HG03469 (cell line): ENCODE measurements at regions not wholly inside any gene's neighbourhood (a gene's known extent, or its start where the extent isn't known, plus 50 kb on each side); places are given as distances from the start of the nearest gene placed in this dataset.

Experiments
- ATAC-seq: cut with Tn5 transposase; IDR thresholded peaks from one replicate; pipeline ENCODE4 v1.9.1; 2021; ENCODE audit warnings: mild to moderate bottlenecking, moderate library complexity, moderate number of reproducible peaks; ENCODE audit not compliant: unreplicated experiment

DNA sequence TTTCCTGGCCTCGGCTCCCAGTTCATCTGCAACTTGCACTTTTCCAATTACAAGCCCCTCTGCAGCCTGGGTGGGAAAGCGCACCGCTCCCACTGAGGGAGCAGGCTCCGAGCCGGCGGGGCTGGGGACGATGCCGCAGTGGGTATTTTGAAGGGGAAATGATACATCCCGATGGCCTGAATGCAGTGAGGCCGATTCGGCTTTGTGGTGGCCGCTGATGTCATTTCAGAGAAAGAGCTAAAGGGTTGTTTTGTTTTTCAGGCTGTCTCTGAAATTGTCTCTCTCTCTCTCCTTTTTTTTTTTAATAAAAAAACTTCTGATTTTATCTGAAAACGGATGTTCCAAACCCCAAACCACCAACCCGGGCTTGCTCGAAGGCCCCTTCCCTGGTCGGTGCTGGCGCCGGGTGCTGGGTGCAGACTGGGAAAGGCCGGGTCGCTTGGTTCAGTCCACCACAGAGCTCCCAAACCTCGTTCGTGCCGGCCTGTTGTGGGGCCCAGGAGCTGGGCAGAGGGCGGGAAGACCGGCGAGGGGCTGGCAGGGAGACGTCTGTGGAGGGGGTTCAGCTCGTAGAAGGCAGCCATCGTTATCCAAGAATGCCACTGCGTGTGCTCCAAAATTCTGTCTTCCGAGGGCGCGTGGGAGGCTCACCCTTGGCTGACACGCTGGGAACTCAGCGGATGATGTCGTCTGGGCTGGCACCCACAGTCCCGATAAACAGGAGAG is 102.8 kb downstream of the FOXL1 start:
- no peak for ATAC-seq

DNA sequence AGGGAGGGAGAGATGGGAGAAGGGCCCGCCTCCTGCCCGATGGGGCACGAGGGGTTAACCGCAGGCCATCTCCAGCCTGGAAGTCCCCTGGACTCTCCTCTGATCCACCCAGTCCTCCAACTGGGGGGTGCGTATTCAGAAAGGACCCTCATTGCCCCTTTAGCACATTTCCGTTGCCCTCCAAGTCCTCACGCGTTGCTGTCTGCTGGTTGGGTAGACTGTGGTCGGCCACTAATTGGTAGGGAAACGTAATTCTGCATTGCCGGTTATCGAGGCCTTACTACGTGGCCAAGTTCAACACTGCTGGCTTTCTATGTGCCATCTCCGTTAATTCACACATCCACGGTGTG is 103.4 kb downstream of the FOXL1 start:
- ATAC-seq: no peak

DNA sequence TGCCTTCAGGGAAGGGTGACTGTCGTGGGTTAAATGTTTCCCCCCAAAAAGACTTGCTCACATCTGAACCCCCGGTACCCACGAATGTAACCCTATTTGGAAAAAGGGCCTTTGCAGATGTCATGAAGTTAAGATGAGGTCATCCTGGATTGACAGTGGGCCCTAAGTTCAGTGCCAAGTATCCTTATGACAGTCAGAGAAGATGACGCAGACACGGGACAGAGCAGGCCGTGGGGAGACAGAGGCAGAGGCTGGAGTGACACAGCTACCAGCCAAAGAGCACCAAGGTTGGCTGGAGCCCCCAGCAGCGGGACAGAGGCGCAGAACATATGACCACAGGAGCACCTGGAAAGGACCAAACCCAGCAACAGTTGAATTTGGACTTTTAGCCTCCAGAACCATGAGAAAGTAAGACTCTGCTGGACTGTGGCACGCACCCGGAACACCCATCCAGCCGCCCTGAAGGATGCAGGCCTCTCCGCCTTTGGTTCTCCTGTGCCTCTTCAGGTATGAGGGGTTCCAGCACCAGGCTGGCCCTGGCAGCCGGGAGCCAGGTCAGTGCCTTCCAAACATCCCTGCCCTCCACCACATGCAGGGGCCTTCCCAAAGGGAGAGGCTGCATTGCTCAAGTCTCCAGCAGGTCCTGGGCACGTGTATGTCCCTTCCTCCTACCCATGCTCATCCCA is 104.0 kb downstream of the FOXL1 start:
- ATAC-seq: no peak

DNA sequence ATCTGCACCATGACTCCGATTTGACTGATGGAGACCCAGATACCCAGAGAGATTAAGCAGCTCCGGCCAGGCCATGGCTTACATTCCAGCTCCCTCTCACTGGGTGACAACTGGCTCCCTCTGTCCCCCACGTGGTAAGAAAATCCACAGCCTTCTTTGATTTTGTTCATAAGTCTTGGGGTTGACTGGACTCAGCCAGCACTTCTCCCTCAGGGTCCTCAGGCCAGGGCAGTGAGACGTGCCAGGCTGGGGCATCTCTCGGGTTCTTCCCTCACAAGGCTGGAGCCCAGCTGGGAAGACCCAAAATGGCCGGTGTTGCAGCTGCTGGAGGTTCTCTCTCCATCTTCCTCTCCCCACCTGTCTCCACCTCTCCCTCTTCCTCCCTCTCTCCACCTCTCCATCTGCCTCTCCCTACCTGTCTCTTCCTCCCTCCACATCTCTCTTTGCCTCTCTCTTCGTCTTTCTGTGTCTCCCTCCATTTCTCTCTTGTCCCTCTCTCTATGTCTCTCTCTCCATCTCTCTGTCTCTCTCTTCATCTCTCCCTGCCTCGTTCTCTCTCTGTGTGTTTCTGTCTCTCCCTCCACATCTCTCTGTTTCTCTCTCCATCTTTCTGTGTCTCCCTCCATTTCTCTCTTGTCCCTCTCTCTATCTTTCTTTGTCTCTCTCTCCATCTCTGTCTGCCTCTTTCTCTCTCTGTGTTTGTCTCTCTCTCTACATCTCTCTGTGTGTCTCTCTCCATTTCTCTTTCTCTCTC is 105.3 kb downstream of the FOXL1 start:
- no peak for ATAC-seq

DNA sequence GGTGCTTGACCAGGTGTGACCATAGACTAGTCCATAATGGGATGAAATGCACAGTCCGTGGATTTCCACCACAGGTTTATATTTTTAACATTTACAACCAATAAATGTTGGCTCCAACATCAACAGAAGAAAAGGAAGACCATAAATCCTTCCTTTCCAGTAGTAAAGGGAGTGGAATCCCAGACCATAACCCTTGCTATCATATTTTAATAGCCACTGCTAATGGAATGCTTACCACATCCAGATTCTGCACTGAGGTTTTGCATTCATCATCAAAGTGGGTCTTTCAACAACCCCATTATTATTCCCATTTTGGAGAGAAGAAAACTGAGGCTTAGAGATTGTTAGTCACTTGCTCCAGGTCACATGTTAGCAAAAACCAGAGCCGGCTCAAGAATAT is 106.7 kb downstream of the FOXL1 start:
- ATAC-seq: no peak

DNA sequence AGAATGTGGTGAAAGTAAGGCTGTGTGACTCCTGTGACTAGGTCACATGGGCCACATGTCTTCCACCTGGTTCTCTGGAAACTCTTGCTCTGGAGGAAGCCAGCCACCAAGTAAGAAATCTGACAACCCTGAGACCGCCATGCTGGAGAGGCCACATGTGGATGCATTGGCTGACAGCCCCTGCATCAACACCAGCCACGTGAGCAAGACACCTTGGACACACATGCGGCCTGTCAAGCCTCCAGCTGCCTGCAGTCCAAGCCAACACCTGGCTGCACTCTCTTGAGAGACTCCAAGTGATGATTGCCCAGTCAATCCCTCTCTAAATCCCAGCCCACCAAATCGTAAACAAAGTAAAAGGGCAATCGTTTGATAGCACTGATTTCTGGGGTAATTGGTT is 112.6 kb downstream of the FOXL1 start:
- no peak for ATAC-seq

DNA sequence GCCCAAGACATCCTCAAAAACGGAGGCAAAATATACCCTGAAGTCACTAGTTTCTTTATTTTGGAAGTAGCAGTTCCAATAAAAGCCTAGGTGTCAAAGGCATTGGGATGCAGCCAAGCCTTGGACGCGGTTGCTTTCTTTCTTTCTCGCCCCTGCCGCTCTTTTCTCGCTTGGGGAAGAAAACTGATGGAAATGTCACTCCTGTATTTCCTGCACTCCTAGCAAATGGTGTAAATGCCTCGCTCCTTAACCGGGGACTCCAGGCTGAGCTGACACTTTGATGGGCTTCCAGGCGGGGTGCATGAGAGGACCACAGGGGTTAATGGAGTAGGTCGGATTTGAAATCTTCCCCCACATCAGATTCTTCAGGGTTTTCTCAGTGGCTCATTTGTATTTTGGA is 114.1 kb downstream of the FOXL1 start:
- ATAC-seq: no peak

DNA sequence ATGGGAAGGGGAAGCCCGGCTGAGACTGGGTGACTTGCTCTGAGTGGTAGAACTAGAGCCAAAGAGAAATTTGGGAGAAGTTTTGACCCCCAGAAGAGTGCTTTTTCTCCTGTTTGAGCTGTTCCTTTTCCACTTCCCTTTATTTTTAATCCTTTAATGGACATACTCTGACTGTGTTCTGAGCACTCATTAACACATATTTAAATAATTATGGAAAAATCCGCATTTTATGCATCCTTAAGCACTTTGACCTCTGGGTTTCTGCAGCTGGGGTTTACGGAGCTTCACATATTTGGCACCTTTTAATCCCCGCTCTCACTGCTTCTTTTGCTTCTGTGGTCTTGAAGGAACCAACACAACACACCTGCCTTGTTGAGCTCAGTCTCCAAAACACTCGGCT is 114.7 kb downstream of the FOXL1 start:
- no peak for ATAC-seq

DNA sequence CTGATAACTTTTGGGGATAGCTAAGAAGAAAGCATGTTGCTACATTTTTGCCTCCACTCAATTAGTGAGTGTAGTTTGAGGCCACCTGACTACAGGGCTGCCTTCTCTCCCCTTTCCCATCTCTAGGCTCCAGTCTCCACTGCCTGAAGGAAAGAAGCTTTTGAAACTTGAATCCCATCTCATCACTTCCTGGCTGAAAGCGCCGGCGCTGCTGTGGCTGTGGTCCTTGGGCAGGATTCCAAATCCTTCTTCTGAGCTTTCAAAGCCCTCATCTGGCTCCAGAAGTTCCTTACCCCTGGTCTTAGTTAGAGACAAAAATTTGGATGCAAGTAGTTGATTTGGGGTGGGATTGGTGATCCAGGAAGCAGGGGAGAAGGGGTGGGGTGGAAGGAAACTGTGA is 119.4 kb downstream of the FOXL1 start:
- no peak for ATAC-seq

DNA sequence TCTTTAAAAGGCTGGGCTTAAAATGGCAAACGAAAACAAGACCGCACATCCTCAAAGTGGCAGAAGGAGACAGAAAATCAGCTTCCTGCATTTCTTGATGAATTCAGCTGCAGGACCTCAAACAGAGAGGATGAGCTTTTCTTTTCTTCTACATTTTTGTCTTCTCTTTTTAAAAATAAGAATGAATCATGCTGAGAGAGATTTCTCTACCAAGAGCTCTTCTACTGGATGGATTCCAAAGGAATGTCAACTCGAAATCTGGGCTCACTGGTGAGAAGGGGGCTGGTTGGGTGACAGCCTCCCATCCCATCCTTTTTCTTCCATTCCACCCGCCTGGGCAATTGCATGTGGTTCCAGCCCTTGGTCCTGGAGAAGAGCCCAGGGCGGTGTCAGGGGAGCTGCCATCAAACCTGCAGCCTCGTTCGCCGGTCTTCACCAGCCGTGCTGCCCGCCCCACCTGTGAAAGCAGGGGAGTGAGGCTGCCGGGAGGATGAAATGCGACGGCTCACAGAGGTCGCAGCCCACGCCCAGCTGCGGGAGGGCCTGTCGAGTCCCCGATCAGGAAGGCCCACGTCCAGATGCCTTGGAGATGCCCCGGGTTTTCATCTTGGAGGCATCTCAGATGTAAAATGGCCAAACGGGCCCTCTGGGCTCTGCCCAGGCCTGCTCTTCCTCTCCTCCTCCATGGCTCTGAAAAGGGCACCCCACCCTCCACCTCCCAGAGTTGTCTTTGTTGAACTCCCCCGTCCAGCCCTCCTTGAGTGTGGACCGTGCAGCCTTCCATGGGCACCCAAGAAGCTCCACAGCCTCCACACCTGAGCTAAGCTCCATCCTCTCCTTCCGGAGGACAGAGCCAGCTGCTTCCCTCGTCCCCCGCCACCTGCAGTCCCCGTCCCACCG is 121.9 kb downstream of the FOXL1 start:
- no peak for ATAC-seq

DNA sequence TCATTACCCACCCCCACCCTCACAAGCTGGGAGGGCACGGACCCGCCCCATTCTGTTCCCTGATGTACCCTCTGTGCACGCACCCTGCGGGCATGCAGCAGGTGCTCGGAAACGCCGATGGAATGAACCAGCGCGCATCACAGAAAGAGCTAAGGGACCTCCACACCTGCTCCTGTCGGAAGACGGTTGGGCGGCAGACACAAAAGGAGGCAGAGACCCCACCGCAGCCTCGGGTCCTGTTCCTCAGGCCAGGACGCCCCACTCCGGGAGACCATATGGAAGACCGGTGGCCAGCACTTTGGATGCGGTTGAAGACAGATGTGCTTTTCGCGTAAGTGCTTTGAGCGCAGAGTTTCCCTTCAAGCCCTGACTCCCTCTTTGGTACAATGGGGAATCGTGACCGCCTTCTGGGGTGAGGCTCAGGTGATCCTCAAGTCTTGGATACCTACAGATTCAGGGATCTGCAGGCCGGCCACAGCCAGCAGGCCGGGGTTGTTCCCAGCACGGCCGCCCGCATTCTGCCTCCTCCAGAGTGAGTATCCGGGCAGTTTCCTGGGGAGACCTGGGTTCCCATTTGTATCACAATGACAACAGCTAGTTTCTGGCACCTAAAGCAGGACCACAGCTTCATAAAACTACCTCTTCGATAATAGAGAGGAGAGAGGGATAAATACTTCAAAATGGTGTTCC is 123.1 kb downstream of the FOXL1 start:
- ATAC-seq: no peak

DNA sequence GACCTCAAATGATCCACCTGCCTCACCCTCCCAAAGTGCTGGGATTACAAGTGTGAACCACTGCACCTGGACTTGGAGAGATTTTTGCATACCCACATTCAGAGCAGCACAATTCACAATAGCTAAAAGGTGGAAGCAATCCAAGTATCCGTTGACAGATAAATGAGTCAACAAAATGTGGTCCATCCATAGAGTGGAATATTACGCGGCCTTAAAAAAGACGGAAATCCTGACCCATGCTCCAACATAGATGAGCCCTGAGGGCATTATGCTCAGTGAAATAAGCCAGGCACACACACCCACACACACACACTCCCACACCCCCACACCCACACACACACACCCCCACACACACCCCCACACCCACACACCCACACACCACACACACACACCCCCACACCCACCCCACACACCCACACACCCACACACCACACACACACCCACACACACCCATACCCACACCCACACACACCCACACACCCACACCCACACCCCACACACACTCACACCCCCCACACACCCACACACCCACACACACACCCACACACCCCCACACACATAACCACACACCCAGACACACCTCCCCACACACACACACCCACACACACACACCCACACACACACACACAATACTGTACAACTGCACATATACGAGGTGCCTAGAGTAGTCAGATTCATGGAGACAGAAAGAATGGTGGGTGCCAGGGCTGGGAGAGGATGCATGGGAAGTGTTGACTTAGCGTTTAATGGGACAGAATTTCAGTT is 124.7 kb downstream of the FOXL1 start:
- no peak for ATAC-seq

DNA sequence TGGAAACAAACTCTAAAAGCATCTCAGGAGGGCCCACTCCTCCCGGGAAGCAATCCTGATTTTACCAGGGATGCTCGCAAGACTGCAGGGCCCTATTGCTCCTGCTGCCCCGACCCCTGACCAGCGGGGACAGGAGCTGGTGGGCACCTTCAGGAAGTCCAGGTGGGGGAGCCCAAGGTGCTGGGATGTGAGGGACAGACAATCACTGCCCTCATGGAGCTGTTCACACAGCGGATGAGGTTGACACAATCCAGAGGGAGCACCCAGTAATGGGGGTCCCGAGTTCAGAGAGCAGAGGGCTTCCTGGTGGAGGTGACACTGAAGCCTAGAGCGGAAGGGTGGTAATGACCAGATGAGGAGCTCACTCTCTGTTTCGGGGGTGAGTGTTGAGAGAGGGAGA is 126.2 kb downstream of the FOXL1 start:
- ATAC-seq: no peak

DNA sequence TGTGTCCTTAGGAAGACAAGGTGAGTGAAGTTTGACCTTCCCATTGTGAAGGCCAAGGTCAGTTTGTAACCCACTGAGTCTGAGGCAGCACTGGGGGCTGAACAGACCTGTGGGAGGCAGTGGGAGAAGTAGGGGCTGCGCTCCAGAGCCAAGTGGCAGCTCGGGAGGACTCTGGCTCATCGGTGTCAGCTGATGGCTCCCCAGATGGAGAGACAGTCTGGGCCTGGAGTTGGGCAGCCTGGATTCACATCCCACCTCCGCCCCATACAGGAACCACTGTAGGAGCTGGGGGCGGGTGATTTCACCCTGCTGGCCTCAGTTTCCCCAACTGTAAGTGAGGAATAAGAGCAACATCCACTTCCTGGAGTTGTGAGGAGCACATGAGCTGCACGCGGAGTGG is 128.4 kb downstream of the FOXL1 start:
- ATAC-seq: no peak

DNA sequence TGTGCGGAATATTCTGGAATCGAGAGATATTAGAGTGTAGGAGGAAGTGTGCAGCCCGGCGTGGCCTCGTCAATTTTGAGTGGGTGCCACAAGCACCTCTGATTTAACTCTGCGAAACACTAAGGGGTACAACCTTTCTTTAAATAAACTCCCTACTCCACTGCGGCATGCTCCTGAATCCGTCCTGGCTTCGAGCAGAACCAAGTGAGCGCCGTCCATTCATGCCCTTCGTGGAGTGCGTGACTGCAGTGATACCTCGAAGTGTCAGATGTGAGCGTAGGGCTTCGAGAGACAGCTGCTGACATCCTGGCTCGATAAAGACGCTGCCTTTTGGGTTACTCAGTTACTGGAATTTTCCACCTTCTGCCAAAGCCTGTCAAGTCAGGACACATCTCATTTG is 128.8 kb downstream of the FOXL1 start:
- ATAC-seq: no peak

DNA sequence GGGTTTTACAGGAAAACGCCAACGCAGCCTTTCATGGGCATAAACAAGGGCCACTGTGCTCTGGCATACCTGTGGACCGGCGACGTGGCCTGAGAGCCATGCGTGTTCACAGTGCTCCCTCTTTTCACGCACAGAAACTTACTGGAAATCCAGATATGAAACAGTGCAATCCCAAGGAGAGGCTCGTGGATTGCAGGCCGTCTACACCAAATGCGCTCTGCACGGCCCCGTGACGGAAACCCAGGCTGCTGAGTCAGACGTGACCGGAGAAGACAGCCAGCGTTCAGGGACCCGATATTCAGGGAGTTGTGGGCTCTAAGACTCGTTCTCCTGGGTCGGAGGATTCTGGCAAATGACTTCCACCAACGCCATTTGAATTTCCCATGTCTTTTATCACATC is 129.2 kb downstream of the FOXL1 start:
- no peak for ATAC-seq

DNA sequence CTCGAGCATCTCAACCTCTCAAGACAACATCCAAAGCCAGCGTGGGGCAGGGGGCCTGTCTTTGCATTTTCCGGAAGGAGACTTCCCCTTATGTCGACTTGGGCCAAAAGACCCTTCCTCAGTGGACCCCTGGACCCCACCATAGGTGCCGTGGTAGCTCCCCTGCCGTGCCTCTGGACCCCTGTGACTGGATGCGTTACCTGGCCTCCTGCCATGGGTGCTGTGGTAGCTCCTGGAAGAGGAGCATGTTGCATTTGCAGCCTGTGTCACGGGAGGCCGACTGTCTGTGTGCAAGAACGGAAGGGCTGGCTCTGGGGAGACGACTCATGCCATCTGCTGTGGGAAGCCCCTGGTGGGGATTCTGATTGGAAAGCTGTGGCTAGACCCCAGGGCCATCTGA is 130.1 kb downstream of the FOXL1 start:
- no peak for ATAC-seq

DNA sequence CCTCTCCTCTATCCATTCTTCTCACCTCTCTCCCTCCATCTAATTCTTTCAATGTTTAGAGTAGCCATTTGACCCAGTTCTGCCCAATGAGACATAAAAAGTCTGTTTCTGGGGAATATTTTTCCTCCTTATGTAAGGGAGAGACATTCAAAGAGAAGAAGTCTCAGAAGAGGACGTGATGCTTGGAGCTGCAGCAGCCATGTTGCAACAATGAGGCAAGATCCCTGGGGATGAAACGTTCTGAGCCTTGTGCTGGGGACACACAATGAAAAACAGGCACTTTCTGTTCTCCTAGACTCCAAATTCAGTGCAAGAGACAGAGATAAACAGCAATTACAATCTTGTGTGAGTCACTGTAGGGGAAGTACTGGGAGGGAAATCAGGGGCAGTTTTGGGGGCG is 130.8 kb downstream of the FOXL1 start:
- ATAC-seq: no peak

DNA sequence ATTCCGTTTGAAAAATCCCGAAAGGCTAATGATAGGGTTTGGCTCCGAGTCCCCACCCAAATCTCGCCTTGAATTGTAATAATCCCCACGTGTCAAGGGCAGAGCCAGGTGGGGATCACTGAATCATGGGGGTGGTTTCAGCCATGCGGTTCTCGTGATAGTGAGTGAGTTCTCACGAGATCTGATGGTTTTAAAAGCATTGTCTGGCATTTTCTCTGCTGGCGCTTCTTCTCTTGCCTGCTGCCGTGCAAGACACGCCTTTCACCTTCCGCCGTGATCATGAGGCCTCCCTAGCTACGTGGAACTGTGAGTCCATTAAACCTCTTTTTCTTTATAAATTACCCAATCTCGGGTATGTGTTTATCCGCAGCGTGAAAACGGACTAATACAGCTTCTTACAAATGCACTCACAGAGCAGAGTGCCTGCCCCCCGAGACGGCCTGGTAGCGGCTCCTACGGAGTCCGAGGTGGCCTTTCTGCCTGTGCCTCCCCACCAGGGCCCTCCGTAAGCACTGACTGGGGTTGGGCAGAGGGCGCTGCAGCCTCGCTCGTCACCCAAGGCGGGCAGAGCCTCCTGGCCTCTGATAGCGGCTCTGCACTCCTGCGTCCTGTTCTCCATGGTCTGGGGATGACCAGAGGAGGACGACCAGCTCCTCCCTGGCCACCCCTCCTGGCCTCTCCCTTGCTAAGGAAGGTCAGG is 131.7 kb downstream of the FOXL1 start:
- ATAC-seq: no peak
